ENCODE measurements at regions not wholly inside any gene's neighbourhood (a gene's known extent, or its start where the extent isn't known, plus 50 kb on each side); places are given as distances from the start of the nearest gene placed in this dataset.

DNA sequence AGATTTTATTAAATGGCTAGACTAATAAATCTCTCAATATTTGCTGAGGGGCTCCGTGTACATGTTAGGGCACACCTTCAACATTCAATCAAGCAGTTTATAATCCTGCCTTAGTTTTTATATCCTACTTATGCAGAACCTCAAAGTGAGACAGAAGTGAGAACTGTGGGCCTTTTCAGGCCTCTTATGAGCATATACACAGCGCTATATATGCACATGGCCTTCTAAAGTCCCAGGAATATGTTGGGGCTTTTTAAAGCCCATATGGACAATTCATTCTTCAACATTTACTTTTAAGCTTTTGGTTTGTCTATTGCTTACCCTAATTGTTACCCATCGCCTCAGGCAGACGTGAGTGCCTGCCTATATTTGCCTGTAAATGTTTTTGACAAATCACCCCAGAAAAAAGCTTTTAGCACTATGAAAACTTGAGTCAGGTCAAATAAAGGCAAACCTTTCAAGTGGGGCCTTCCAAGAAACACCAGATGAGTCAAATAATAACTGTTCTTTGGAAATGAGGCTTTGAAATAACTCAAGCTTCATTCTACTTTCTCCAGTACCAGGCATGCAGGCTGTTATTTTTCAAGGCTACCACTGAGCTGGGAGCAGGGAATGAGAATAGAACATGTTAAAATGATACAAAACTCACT lies 58.2 kb downstream of the ESM1 start:
- Histone ChIP-seq H3K36me3 (ENCODE audit: control insufficient read depth, insufficient read depth, low read length) (no peaks in the 10 kb centered on the region), H3K27me3 (ENCODE audit: control insufficient read depth, insufficient read depth, low read length) (peaks cover 7% of the 10 kb centered on the region), H3K4me3 (ENCODE audit: low read length) (no peak overlapping the region), H3K9ac (ENCODE audit: low read length) (no peak overlapping the region), H3K4me1 (ENCODE audit: control insufficient read depth, insufficient read depth, low read length) (no peaks in the 10 kb centered on the region), H3K9me3 (ENCODE audit: control insufficient read depth, low read length) (no peaks in the 10 kb centered on the region)

DNA sequence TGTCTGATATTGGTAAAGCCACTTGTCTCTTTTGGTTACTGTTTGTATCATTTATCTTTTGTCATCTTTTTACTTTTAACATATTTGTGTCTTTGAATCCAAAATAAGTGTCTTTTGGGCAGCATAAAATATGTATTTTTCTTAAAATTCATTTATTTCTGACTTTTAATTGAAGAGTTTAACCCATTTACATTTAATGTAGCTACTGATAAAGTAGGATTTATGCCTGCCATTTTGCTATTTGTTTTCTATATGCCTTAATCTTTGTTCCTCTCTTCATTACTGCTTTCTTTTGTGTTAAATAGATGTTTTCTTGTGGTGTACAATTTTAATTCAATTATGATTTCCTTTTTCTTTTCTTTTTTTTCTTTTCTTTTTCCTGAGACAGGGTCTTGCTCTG lies 60.9 kb downstream of the ESM1 start:
- Histone ChIP-seq H3K9ac (ENCODE audit: low read length) (no peak overlapping the region), H3K9me3 (ENCODE audit: control insufficient read depth, low read length) (no peaks in the 10 kb centered on the region), H3K4me3 (ENCODE audit: low read length) (no peak overlapping the region), H3K27me3 (ENCODE audit: control insufficient read depth, insufficient read depth, low read length) (no peaks in the 10 kb centered on the region), H3K36me3 (ENCODE audit: control insufficient read depth, insufficient read depth, low read length) (no peaks in the 10 kb centered on the region), H3K4me1 (ENCODE audit: control insufficient read depth, insufficient read depth, low read length) (no peaks in the 10 kb centered on the region)

- H3K4me3 ChIP-seq (ENCODE audit: low read length) = no peak overlapping the region
- no peaks in the 10 kb centered on the region for H3K36me3 ChIP-seq (ENCODE audit: control insufficient read depth, insufficient read depth, low read length)
- peaks cover 10% of the 10 kb centered on the region for H3K4me1 ChIP-seq (ENCODE audit: control insufficient read depth, insufficient read depth, low read length)
- H3K27me3 ChIP-seq (ENCODE audit: control insufficient read depth, insufficient read depth, low read length) = no peaks in the 10 kb centered on the region
- H3K9me3 ChIP-seq (ENCODE audit: control insufficient read depth, low read length) = no peaks in the 10 kb centered on the region
- no peak overlapping the region for H3K9ac ChIP-seq (ENCODE audit: low read length)
These were observed 68.1 kb downstream of the ESM1 start for GRCh38 chr5:54917323-54917722.

DNA sequence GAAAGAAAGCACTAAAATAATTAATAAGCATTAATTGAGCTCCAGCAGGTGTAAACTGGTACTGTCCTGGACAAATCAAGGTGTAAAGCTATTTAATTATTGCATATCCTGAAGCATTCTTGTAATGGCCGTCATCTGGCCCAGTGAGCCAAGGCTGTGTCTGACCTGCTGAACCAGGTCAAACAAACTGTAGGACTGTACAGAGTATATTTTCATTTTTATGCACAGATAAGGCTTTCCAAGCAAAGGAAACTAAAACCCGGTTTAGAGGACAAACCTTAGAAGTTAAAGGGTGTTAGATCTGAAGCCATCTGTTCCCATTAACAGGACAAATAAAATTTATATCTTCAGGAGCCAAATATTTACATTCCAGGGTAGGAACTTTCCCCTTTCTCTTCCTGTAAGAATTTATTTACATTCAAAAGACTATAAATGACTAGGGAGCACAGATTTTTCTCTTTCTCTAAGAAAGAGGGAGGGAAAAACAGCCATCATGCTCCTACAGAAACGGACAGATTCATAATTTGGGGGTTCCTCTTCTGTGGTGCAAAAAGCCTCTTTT lies 69.8 kb downstream of the ESM1 start:
- Histone ChIP-seq H3K9ac (ENCODE audit: low read length) (no peak overlapping the region), H3K27me3 (ENCODE audit: control insufficient read depth, insufficient read depth, low read length) (no peaks in the 10 kb centered on the region), H3K4me3 (ENCODE audit: low read length) (no peak overlapping the region), H3K4me1 (ENCODE audit: control insufficient read depth, insufficient read depth, low read length) (peaks cover 10% of the 10 kb centered on the region), H3K9me3 (ENCODE audit: control insufficient read depth, low read length) (no peaks in the 10 kb centered on the region), H3K36me3 (ENCODE audit: control insufficient read depth, insufficient read depth, low read length) (no peaks in the 10 kb centered on the region)

- Histone ChIP-seq H3K4me1 (ENCODE audit: control insufficient read depth, insufficient read depth, low read length) (peaks cover 10% of the 10 kb centered on the region), H3K9ac (ENCODE audit: low read length) (no peak overlapping the region), H3K4me3 (ENCODE audit: low read length) (no peak overlapping the region), H3K9me3 (ENCODE audit: control insufficient read depth, low read length) (no peaks in the 10 kb centered on the region), H3K36me3 (ENCODE audit: control insufficient read depth, insufficient read depth, low read length) (no peaks in the 10 kb centered on the region), H3K27me3 (ENCODE audit: control insufficient read depth, insufficient read depth, low read length) (no peaks in the 10 kb centered on the region)
These were observed 73.4 kb downstream of the ESM1 start for GRCh38 chr5:54912021-54912420.

DNA sequence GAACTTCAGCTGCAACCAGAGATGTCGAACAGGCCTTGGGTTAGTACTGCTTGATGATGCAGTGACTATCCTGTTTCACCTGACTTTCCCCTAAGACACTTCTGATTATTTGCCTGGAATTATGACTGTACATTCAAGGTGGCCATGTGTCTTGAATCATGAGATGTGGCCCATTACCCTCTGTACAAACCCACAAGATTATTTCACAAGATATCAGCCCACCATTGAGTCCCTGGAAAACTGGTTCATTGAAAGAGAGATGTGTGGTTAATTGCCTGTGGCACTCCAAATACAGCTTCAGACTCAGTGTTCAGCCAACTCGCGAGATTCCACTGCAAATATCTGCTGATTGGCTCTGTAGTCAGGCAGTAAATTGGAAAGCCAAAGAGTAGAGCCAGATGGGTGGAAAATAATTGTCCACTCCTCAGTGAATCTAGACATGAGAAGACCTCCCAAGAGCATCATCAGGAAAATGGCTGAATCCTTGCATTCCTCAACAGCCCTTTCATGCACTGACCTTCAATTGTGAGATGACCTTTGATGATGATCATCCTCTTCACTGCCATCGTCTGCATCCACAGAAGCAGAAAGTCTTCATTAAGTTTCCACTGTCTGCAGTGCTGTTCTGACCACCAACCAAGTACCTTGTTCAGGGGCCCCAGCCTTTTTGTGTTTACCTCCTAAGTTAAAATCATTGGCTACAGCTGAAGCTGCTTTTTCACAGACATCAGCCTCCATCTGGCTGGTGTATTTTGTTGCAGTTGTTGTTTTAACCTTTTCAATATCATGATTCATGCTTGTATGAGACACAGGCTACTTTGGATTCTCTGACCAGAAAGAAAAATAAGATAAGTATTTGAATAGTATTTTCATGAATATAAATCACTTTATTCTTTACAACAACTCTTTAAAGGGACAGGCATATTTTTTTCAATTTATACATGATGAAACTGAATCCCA lies 75.2 kb downstream of the ESM1 start:
- H3K9me3 ChIP-seq (ENCODE audit: control insufficient read depth, low read length) = no peaks in the 10 kb centered on the region

GRCh38 chr5:54908774-54909525 lies 76.4 kb downstream of the ESM1 start:
- no peak overlapping the region for H3K9ac ChIP-seq (ENCODE audit: low read length)
- no peaks in the 10 kb centered on the region for H3K9me3 ChIP-seq (ENCODE audit: control insufficient read depth, low read length)
- no peak overlapping the region for H3K4me3 ChIP-seq (ENCODE audit: low read length)
- no peaks in the 10 kb centered on the region for H3K27me3 ChIP-seq (ENCODE audit: control insufficient read depth, insufficient read depth, low read length)
- no peaks in the 10 kb centered on the region for H3K4me1 ChIP-seq (ENCODE audit: control insufficient read depth, insufficient read depth, low read length)
- no peaks in the 10 kb centered on the region for H3K36me3 ChIP-seq (ENCODE audit: control insufficient read depth, insufficient read depth, low read length)

More for the DNA sequence above, 75.2 kb downstream of the ESM1 start:
- no peaks in the 10 kb centered on the region for H3K36me3 ChIP-seq (ENCODE audit: control insufficient read depth, insufficient read depth, low read length)
- no peak overlapping the region for H3K9ac ChIP-seq (ENCODE audit: low read length)
- H3K4me3 ChIP-seq (ENCODE audit: low read length) = no peak overlapping the region
- H3K27me3 ChIP-seq (ENCODE audit: control insufficient read depth, insufficient read depth, low read length) = no peaks in the 10 kb centered on the region
- H3K4me1 ChIP-seq (ENCODE audit: control insufficient read depth, insufficient read depth, low read length) = peaks cover 3% of the 10 kb centered on the region

DNA sequence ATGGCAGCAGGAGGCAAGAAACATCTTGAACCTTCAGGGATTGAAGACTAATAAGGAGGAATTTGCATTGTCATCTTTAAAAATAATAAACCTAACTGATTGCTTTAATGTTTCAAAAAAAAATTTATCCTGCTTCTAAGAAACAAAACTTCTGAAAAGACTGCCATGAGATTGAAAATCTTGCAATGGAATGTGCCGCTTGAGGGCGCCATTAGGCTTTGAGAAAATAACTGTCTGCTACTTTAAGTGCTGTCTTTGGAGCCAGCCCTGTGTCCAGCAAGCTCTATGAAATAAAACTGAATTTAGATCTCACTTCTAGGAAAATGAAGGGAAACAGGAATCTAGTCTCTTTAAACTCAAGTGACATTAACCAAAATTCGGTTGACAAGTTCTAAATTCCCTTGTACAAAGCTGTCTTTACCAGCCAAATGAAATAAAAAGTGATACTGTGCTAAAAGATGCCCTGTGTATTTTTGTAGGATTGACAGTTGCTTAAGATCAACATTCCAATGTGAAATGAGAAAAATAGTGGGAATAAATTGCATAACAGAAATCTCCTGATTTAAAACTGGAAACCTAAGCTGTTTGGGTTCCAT lies 79.4 kb downstream of the ESM1 start:
- Histone ChIP-seq H3K36me3 (ENCODE audit: control insufficient read depth, insufficient read depth, low read length) (no peaks in the 10 kb centered on the region), H3K4me3 (ENCODE audit: low read length) (no peak overlapping the region), H3K4me1 (ENCODE audit: control insufficient read depth, insufficient read depth, low read length) (no peaks in the 10 kb centered on the region), H3K27me3 (ENCODE audit: control insufficient read depth, insufficient read depth, low read length) (no peaks in the 10 kb centered on the region), H3K9me3 (ENCODE audit: control insufficient read depth, low read length) (no peaks in the 10 kb centered on the region), H3K9ac (ENCODE audit: low read length) (no peak overlapping the region)

DNA sequence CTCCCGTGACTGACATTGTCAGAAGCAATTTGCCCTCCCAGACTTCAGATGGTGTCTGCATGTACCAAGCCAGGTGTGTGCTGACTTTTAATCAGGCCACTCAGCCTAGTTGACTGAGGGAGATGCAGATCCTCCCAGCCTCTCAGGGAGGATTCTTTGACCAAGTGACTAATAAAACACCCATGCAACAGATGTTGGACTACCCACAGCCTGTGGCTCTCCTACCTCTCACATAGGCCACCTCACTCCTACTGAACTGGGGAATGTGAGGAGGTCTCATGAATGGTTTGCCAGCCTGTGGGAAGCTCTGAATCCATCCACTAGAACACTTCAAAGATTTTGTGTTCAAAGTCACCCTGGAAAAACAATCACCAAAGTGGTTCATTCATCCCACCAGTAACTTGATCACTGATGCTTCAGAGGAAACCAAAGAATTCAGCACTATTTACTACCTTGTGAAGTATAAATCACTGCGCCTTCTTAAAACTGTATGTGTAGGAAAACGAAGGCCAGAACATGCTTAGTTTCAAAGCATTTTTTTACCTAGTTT lies 80.1 kb downstream of the ESM1 start:
- H3K9me3 ChIP-seq (ENCODE audit: control insufficient read depth, low read length) = no peaks in the 10 kb centered on the region
- H3K36me3 ChIP-seq (ENCODE audit: control insufficient read depth, insufficient read depth, low read length) = no peaks in the 10 kb centered on the region
- H3K27me3 ChIP-seq (ENCODE audit: control insufficient read depth, insufficient read depth, low read length) = no peaks in the 10 kb centered on the region

DNA sequence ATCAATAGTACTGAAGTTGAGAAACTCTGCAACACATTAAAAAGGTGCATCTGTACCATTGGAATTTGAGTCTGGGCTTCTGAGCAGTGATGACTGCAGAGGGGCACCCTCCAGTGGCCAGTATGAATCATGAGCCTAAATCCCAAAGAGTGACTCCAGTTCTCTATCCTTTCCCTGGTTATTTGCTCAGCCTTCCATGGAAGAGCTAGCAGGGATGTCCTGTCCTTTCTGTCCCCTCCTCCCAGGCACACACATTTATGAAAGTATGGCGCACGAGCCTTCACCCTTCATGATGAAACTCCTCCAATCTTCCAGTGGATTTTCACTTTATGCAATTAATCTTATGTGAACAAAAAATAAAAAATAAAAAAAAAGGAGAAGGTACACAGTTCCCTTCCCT lies 81.0 kb downstream of the ESM1 start:
- no peaks in the 10 kb centered on the region for H3K36me3 ChIP-seq (ENCODE audit: control insufficient read depth, insufficient read depth, low read length)
- no peaks in the 10 kb centered on the region for H3K4me1 ChIP-seq (ENCODE audit: control insufficient read depth, insufficient read depth, low read length)
- H3K9me3 ChIP-seq (ENCODE audit: control insufficient read depth, low read length) = no peaks in the 10 kb centered on the region
- no peaks in the 10 kb centered on the region for H3K27me3 ChIP-seq (ENCODE audit: control insufficient read depth, insufficient read depth, low read length)
- H3K9ac ChIP-seq (ENCODE audit: low read length) = no peak overlapping the region
- no peak overlapping the region for H3K4me3 ChIP-seq (ENCODE audit: low read length)

More for the DNA sequence above, 80.1 kb downstream of the ESM1 start:
- Histone ChIP-seq H3K9ac (ENCODE audit: low read length) (no peak overlapping the region), H3K4me3 (ENCODE audit: low read length) (no peak overlapping the region), H3K4me1 (ENCODE audit: control insufficient read depth, insufficient read depth, low read length) (no peaks in the 10 kb centered on the region)

- Histone ChIP-seq H3K4me3 (ENCODE audit: low read length) (no peak overlapping the region), H3K4me1 (ENCODE audit: control insufficient read depth, insufficient read depth, low read length) (no peaks in the 10 kb centered on the region), H3K36me3 (ENCODE audit: control insufficient read depth, insufficient read depth, low read length) (no peaks in the 10 kb centered on the region), H3K27me3 (ENCODE audit: control insufficient read depth, insufficient read depth, low read length) (no peaks in the 10 kb centered on the region), H3K9ac (ENCODE audit: low read length) (no peak overlapping the region), H3K9me3 (ENCODE audit: control insufficient read depth, low read length) (no peaks in the 10 kb centered on the region)
These were observed 82.5 kb downstream of the ESM1 start for GRCh38 chr5:54902791-54903473.
